SW480 (cell line): ENCODE measurements at regions not wholly inside any gene's neighbourhood (a gene's known extent, or its start where the extent isn't known, plus 50 kb on each side); places are given as distances from the start of the nearest gene placed in this dataset.

Source experiments
- DNase-seq: peaks from one replicate; pipeline ENCODE4 v3.0.0-alpha.2; 2016; ENCODE audit warnings: low spot score

GRCh38 chr9:71183251-71183650 lies 61.8 kb upstream of the TRPM3 start:
- no peak for DNase-seq

- DNase-seq, result no peak
These were observed 57.8 kb upstream of the TRPM3 start for GRCh38 chr9:71179183-71179582.

GRCh38 chr9:71177901-71178300 lies 56.5 kb upstream of the TRPM3 start:
- no peak for DNase-seq

GRCh38 chr9:71171517-71171916 lies 50.1 kb upstream of the TRPM3 start:
- no peak for DNase-seq
